IMR-90 (cell line): ENCODE measurements at regions not wholly inside any gene's neighbourhood (a gene's known extent, or its start where the extent isn't known, plus 50 kb on each side); places are given as distances from the start of the nearest gene placed in this dataset.
"Not testable (repeated sequence)": the region's sequence is repeated elsewhere in the genome, so short reads cannot be mapped to it uniquely, and the experiment has no call there.

Source experiments
- ATAC-seq: fragments of 200-7000 bp; cut with Tn5 transposase; 2 replicates; pipeline ENCODE4 v1.9.1; 2020; ENCODE audit warnings: low read depth, mild to moderate bottlenecking, moderate library complexity
- BruUV-seq: library from RNA; stranded (reverse); fragments of 400-500 nt; replicated peaks from 2 replicates; lab custom pipeline; 2021; lab: Mats Ljungman, UMichigan
- CTCF ChIA-PET: fragments of 300-600 bp; formaldehyde crosslinking; extraction: SDS; loops from one replicate; lab custom pipeline; 2021; ENCODE audit warnings: antibody characterized with exemption; lab: Yijun Ruan, JAX
- POLR2A ChIA-PET: fragments of 300-600 bp; sonication (Branson Sonifier 250); formaldehyde crosslinking; loops from one replicate; lab custom pipeline; 2022; ENCODE audit warnings: antibody characterized with exemption; ENCODE audit not compliant: unreplicated experiment; lab: Charles Lee
- DNase-seq: peaks from one replicate; pipeline ENCODE4 v3.0.0; 2013
- H2AFZ ChIP-seq: replicated peaks from 2 replicates; pipeline ENCODE3; 2013; ENCODE audit warnings: low read length, mild to moderate bottlenecking; ENCODE audit not compliant: poor library complexity
- H2AK5ac ChIP-seq: 2 replicates; pipeline ENCODE4 v1.6.1; 2013; ENCODE audit warnings: low read depth, low read length, inconsistent platforms
- H2AK9ac ChIP-seq: replicated peaks from 2 replicates; pipeline ENCODE3; 2013; ENCODE audit warnings: mild to moderate bottlenecking, low read depth, low read length, moderate library complexity; ENCODE audit not compliant: poor library complexity
- H2BK120ac ChIP-seq: 2 replicates; pipeline ENCODE4 v1.6.1; 2013; ENCODE audit warnings: low read depth, low read length, inconsistent platforms
- H2BK15ac ChIP-seq: 3 replicates; pipeline ENCODE4 v1.6.1; 2013; ENCODE audit warnings: low read depth, low read length, inconsistent platforms
- H2BK20ac ChIP-seq: 2 replicates; pipeline ENCODE4 v1.6.1; 2013; ENCODE audit warnings: low read depth, mild to moderate bottlenecking, inconsistent platforms, low read length, moderate library complexity
- H2BK5ac ChIP-seq: 2 replicates; pipeline ENCODE4 v1.6.1; 2013; ENCODE audit warnings: mild to moderate bottlenecking, low read depth, low read length, inconsistent platforms; ENCODE audit not compliant: poor library complexity, severe bottlenecking
- H3K14ac ChIP-seq: replicated peaks from 2 replicates; pipeline ENCODE4 v1.6.1; 2013; ENCODE audit warnings: low read depth, low read length, inconsistent platforms
- H3K18ac ChIP-seq: 2 replicates; pipeline ENCODE4 v1.6.1; 2013; ENCODE audit warnings: low read depth, low read length, control low read depth
- H3K23ac ChIP-seq: 2 replicates; pipeline ENCODE4 v1.6.1; 2013; ENCODE audit warnings: low read depth, low read length, inconsistent platforms
- H3K27ac ChIP-seq: 2 replicates; pipeline ENCODE4 v1.5.1; 2013; ENCODE audit warnings: mild to moderate bottlenecking, control low read depth, low read length; ENCODE audit not compliant: insufficient read depth
- H3K27me3 ChIP-seq: 2 replicates; pipeline ENCODE4 v1.6.1; 2013; ENCODE audit warnings: low read length; ENCODE audit not compliant: control insufficient read depth, insufficient read depth
- H3K36me3 ChIP-seq: 2 replicates; pipeline ENCODE4 v1.6.1; 2013; ENCODE audit warnings: low read length, mixed read lengths; ENCODE audit not compliant: control insufficient read depth, insufficient read depth
- H3K4ac ChIP-seq: 2 replicates; pipeline ENCODE4 v1.6.1; 2013; ENCODE audit warnings: low read depth, low read length, inconsistent platforms
- H3K4me1 ChIP-seq: 2 replicates; pipeline ENCODE4 v1.6.1; 2013; ENCODE audit warnings: low read length, mixed read lengths; ENCODE audit not compliant: control insufficient read depth, insufficient read depth
- H3K4me2 ChIP-seq: 2 replicates; pipeline ENCODE4 v1.6.1; 2013; ENCODE audit warnings: low read depth, mild to moderate bottlenecking, control low read depth, low read length, moderate library complexity
- H3K4me3 ChIP-seq: 2 replicates; pipeline ENCODE4 v1.5.1; 2013; ENCODE audit warnings: low read depth, mild to moderate bottlenecking, control low read depth, low read length, moderate library complexity; ENCODE audit not compliant: insufficient read depth
- H3K56ac ChIP-seq: 2 replicates; pipeline ENCODE4 v1.6.1; 2013; ENCODE audit warnings: low read length, inconsistent platforms; ENCODE audit not compliant: insufficient read depth; ENCODE audit errors: extremely low read depth
- H3K79me1 ChIP-seq, 2 experiments: 2 replicates each; pipeline ENCODE4 v1.6.1; 2013; ENCODE audit warnings: low read length in 2 of 2, inconsistent platforms in 1 of 2, low read depth in 1 of 2
- H3K9ac ChIP-seq: 2 replicates; pipeline ENCODE4 v1.6.1; 2013; ENCODE audit warnings: low read depth, low read length, control low read depth
- H3K9me1 ChIP-seq: 2 replicates; pipeline ENCODE4 v1.6.1; 2013; ENCODE audit warnings: low read length, inconsistent platforms; ENCODE audit not compliant: insufficient read depth
- H3K9me3 ChIP-seq: 2 replicates; pipeline ENCODE4 v1.6.1; 2013; ENCODE audit warnings: low read length; ENCODE audit not compliant: control insufficient read depth, insufficient read depth
- H4K20me1 ChIP-seq: 2 replicates; pipeline ENCODE4 v1.6.1; 2013; ENCODE audit warnings: low read length, inconsistent platforms; ENCODE audit not compliant: insufficient read depth
- H4K5ac ChIP-seq: 2 replicates; pipeline ENCODE4 v1.6.1; 2013; ENCODE audit warnings: mild to moderate bottlenecking, low read depth, low read length, control low read depth
- H4K8ac ChIP-seq, 2 experiments: 2 replicates each; pipeline ENCODE4 v1.6.1; 2013; ENCODE audit warnings: low read depth in 2 of 2, low read length in 2 of 2, control low read depth in 1 of 2, inconsistent platforms in 1 of 2
- H4K91ac ChIP-seq: 2 replicates; pipeline ENCODE4 v1.6.1; 2013; ENCODE audit warnings: low read depth, low read length, inconsistent platforms; ENCODE audit not compliant: insufficient read depth
- WGBS, 2 experiments: methylation state at CpG; one replicate each; pipeline versions ENCODE4 v1.1.5 to v1.1.7; 2013; ENCODE audit warnings: missing lambda C conversion rate in 2 of 2; ENCODE audit not compliant: insufficient read length in 1 of 2; ENCODE audit errors: extremely low coverage in 2 of 2; 5-methylcytosine and 5-hydroxymethylcytosine counted together
- dilution Hi-C: fragments of 300-500 bp; cut with HindIII; formaldehyde crosslinking; loops from one replicate; pipeline ENCODE4 v1.14.3; 2018; ENCODE audit warnings: low sequenced_read_pairs; ENCODE audit not compliant: unreplicated experiment
- in situ Hi-C: fragments of 300-500 bp; cut with MboI; formaldehyde crosslinking; loops from 3 replicates; pipeline ENCODE4 v1.14.3; 2019; ENCODE audit warnings: low sequenced_read_pairs, inconsistent platforms, mixed read lengths
- intact Hi-C: fragments of 100-400 bp; cut with micrococcal nuclease; formaldehyde crosslinking; loops from 2 replicates; pipeline ENCODE4 v1.10.0; 2022

DNA sequence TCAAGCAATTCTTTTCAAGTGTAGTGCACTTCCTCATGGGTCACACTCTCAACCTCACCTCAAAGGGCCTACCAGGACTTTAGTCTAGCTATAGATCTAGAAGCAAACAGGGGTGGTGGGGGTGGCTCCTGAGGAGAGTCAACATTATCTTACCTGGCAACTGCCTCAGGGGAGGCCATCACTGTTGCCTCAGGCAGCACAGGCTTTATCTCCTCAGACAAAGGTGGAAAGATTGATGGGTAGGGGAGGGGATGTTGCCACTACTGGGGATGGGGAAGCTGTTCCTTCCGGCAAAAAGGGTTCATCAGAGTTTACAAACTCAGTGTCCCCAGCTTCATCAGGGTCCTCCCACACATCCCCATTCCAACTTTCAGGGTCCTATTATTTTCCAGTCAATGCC is 87.4 kb upstream of the CYRIA start:
- WGBS, 2 experiments = no CpG with 5 or more reads among the region's 1 CpG
- BruUV-seq, H2BK20ac ChIP-seq: not testable (repeated sequence)

DNA sequence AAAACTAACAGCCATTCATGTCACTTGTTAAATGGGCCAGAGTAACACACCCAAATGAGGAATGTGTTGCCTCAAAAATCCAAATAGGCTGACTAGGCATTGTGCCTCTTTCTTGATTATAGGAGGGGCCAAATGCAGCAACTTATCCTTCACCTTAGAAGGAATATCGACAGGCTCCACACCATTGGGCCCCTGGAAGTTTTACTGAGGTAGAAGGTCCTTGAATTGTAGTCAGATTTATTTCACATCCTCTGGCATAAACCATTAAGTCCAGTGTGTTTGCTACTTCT is 85.2 kb upstream of the CYRIA start:
- BruUV-seq, H3K4me2 ChIP-seq, DNase-seq, H3K18ac ChIP-seq, H3K4me1 ChIP-seq, H3K9me3 ChIP-seq, H3K27me3 ChIP-seq, CTCF ChIA-PET, H3K9me1 ChIP-seq, H2BK5ac ChIP-seq, H3K36me3 ChIP-seq, H4K91ac ChIP-seq, H4K8ac ChIP-seq, H2BK120ac ChIP-seq, H3K14ac ChIP-seq, H2AK5ac ChIP-seq, H2BK20ac ChIP-seq, H3K23ac ChIP-seq, H2AK9ac ChIP-seq, H4K5ac ChIP-seq, ATAC-seq, H3K4me3 ChIP-seq, H3K56ac ChIP-seq, dilution Hi-C loops, H3K79me1 ChIP-seq, H2BK15ac ChIP-seq, H3K9ac ChIP-seq, H3K27ac ChIP-seq, POLR2A ChIA-PET, H3K4ac ChIP-seq, H4K20me1 ChIP-seq, intact Hi-C loops, H2AFZ ChIP-seq: not testable (repeated sequence)
- in situ Hi-C loops = loop anchor here (10.0 to 25.0 kb wide), 2 partner anchors 911 to 1116 kb away; no protein-coding TSS in a partner anchor
- WGBS, 2 experiments = no CpG with 5 or more reads among the region's 1 CpG

More for the DNA sequence above, 87.4 kb upstream of the CYRIA start:
- H3K27ac ChIP-seq, H3K23ac ChIP-seq, H3K56ac ChIP-seq, H3K79me1 ChIP-seq, H3K9me3 ChIP-seq, H3K9me1 ChIP-seq, H3K36me3 ChIP-seq, H3K4me3 ChIP-seq, H3K14ac ChIP-seq, H2BK5ac ChIP-seq, H4K8ac ChIP-seq, H3K27me3 ChIP-seq, H3K4me1 ChIP-seq, H2BK15ac ChIP-seq, POLR2A ChIA-PET, dilution Hi-C loops, H3K4me2 ChIP-seq, ATAC-seq, H3K4ac ChIP-seq, H2AFZ ChIP-seq, H2AK9ac ChIP-seq, DNase-seq, CTCF ChIA-PET, H2BK120ac ChIP-seq, H2AK5ac ChIP-seq, H4K91ac ChIP-seq, H4K5ac ChIP-seq, intact Hi-C loops, H4K20me1 ChIP-seq, H3K18ac ChIP-seq, H3K9ac ChIP-seq: not testable (repeated sequence)
- in situ Hi-C loops = loop anchor here (10.0 to 25.0 kb wide), 2 partner anchors 909 to 1118 kb away; no protein-coding TSS in a partner anchor
